Inferior parietal cortex (tissue), 1 donor: ENCODE measurements at regions not wholly inside any gene's neighbourhood (a gene's known extent, or its start where the extent isn't known, plus 50 kb on each side); places are given as distances from the start of the nearest gene placed in this dataset.
"Not testable (repeated sequence)": the region's sequence is repeated elsewhere in the genome, so short reads cannot be mapped to it uniquely, and the experiment has no call there.

ENCODE experiments used
- DNase-seq: peaks from one replicate; pipeline ENCODE4 v3.0.0-alpha.2; 2016; ENCODE audit errors: extremely low spot score

GRCh38 chr16:9141813-9142212, 50.4 kb downstream of the HAPSTR1 start:
- DNase-seq, result no peak

GRCh38 chr16:9144106-9144505, 52.7 kb downstream of the HAPSTR1 start:
- DNase-seq, result no peak

- DNase-seq, result no peak
Measured at GRCh38 chr16:9148374-9149015, 57.1 kb downstream of the HAPSTR1 start.

GRCh38 chr16:9151074-9151473, 59.6 kb downstream of the HAPSTR1 start:
- DNase-seq, result no peak

- no peak for DNase-seq
Measured at GRCh38 chr16:9151597-9151996, 60.2 kb downstream of the HAPSTR1 start.

- no peak for DNase-seq
Measured at GRCh38 chr16:9152649-9153501, 61.4 kb downstream of the HAPSTR1 start.

GRCh38 chr16:9153502-9153864, 62.0 kb downstream of the HAPSTR1 start:
- DNase-seq, result no peak

- no peak for DNase-seq
Measured at GRCh38 chr16:9154567-9155410, 63.3 kb downstream of the HAPSTR1 start.

GRCh38 chr16:9155871-9156270, 64.4 kb downstream of the HAPSTR1 start:
- DNase-seq, result no peak

GRCh38 chr16:9159839-9160550, 68.6 kb downstream of the HAPSTR1 start:
- DNase-seq, result peak; percentile 84

- no peak for DNase-seq
Measured at GRCh38 chr16:9160551-9160911, 69.1 kb downstream of the HAPSTR1 start.

GRCh38 chr16:9165681-9166080, 74.2 kb downstream of the HAPSTR1 start:
- no peak for DNase-seq

- DNase-seq, result not testable (repeated sequence)
Measured at GRCh38 chr16:9166326-9166993, 75.0 kb downstream of the HAPSTR1 start.

GRCh38 chr16:9169094-9169493, 77.7 kb downstream of the HAPSTR1 start:
- DNase-seq, result no peak

GRCh38 chr16:9170470-9170869, 79.0 kb downstream of the HAPSTR1 start:
- DNase-seq, result no peak

GRCh38 chr16:9176547-9177418, 85.3 kb downstream of the HAPSTR1 start:
- DNase-seq, result peak; percentile 84

GRCh38 chr16:9177861-9178260, 86.4 kb downstream of the HAPSTR1 start:
- DNase-seq, result no peak

GRCh38 chr16:9183682-9184353, 92.4 kb downstream of the HAPSTR1 start:
- DNase-seq, result no peak

GRCh38 chr16:9184354-9184690, 92.9 kb downstream of the HAPSTR1 start:
- DNase-seq, result no peak

GRCh38 chr16:9185381-9185780, 93.9 kb downstream of the HAPSTR1 start:
- DNase-seq, result no peak
